OCI-LY1 (cell line): ENCODE measurements at regions not wholly inside any gene's neighbourhood (a gene's known extent, or its start where the extent isn't known, plus 50 kb on each side); places are given as distances from the start of the nearest gene placed in this dataset.

Experiments used
- H2AFZ ChIP-seq: fragments of 200-600 bp; sonication (generic), shearing (Covaris generic); 2 replicates; pipeline ENCODE4 v1.6.0; 2014; ENCODE audit warnings: antibody characterized with exemption, mild to moderate bottlenecking, low read length
- H3F3A ChIP-seq: fragments of 200-600 bp; sonication (generic), shearing (Covaris generic); 2 replicates; pipeline ENCODE4 v1.6.0; 2014; ENCODE audit warnings: mild to moderate bottlenecking, antibody characterized with exemption, low read length, moderate library complexity; ENCODE audit not compliant: insufficient read depth
- H3K27ac ChIP-seq: fragments of 200-600 bp; sonication (generic); 2 replicates; pipeline ENCODE4 v1.5.1; 2014; ENCODE audit warnings: low read length, mixed run types, mild to moderate bottlenecking, low read depth; ENCODE audit not compliant: poor library complexity, severe bottlenecking
- H3K27me3 ChIP-seq: fragments of 200-600 bp; sonication (generic); 2 replicates; pipeline ENCODE4 v1.6.0; 2014; ENCODE audit warnings: antibody characterized with exemption, mild to moderate bottlenecking, low read length, moderate library complexity; ENCODE audit not compliant: insufficient read depth
- H3K36me3 ChIP-seq: fragments of 200-600 bp; sonication (generic); 2 replicates; pipeline ENCODE4 v1.6.1; 2014; ENCODE audit warnings: mild to moderate bottlenecking, antibody characterized with exemption, low read length, moderate library complexity, mixed read lengths; ENCODE audit not compliant: insufficient read depth
- H3K4me1 ChIP-seq: fragments of 200-600 bp; sonication (generic); 2 replicates; pipeline ENCODE4 v1.5.1; 2014; ENCODE audit warnings: mild to moderate bottlenecking, low read length, moderate library complexity; ENCODE audit not compliant: insufficient read depth, severe bottlenecking
- H3K4me2 ChIP-seq: fragments of 200-600 bp; sonication (generic), shearing (Covaris generic); 2 replicates; pipeline ENCODE4 v1.6.1; 2014; ENCODE audit warnings: low read length
- H3K4me3 ChIP-seq: fragments of 200-600 bp; sonication (generic); 2 replicates; pipeline ENCODE4 v1.5.1; 2014; ENCODE audit warnings: low read length, low read depth, mild to moderate bottlenecking, mixed read lengths; ENCODE audit not compliant: poor library complexity, severe bottlenecking
- H3K79me2 ChIP-seq: fragments of 200-600 bp; shearing (Covaris generic); 2 replicates; pipeline ENCODE4 v1.6.1; 2016; ENCODE audit warnings: mixed run types, low read length, mixed read lengths; ENCODE audit not compliant: insufficient read depth
- H3K9ac ChIP-seq: fragments of 200-600 bp; sonication (generic), shearing (Covaris generic); 2 replicates; pipeline ENCODE4 v1.6.1; 2014; ENCODE audit warnings: mild to moderate bottlenecking, low read length, mixed read lengths
- H3K9me2 ChIP-seq: fragments of 200-600 bp; sonication (generic), shearing (Covaris generic); 2 replicates; pipeline ENCODE4 v1.6.1; 2014; ENCODE audit warnings: low read depth, mild to moderate bottlenecking, low read length, mixed read lengths
- H3K9me3 ChIP-seq: fragments of 200-600 bp; shearing (Covaris generic); 2 replicates; pipeline ENCODE4 v1.6.1; 2014; ENCODE audit warnings: low read length, mixed read lengths
- H4K20me1 ChIP-seq: fragments of 200-600 bp; sonication (generic), shearing (Covaris generic); 2 replicates; pipeline ENCODE4 v1.6.0; 2016; ENCODE audit warnings: mild to moderate bottlenecking, low read length; ENCODE audit not compliant: insufficient read depth
- EZH2 ChIP-seq: fragments of 200-600 bp; sonication (generic), shearing (Covaris generic); IDR thresholded peaks from 2 replicates; pipeline ENCODE4 v1.8.0; 2017; ENCODE audit warnings: borderline replicate concordance, mixed run types, mild to moderate bottlenecking, antibody characterized with exemption, low read length, moderate library complexity, mixed read lengths
- TF ChIP-seq, protein P1 (sequence below): fragments of 200-600 bp; sonication (generic), shearing (Covaris generic); IDR thresholded peaks from 2 replicates; pipeline ENCODE4 v1.5.1; 2017; ENCODE audit warnings: mild to moderate bottlenecking, antibody characterized with exemption, low read length, moderate library complexity, mixed read lengths

DNA sequence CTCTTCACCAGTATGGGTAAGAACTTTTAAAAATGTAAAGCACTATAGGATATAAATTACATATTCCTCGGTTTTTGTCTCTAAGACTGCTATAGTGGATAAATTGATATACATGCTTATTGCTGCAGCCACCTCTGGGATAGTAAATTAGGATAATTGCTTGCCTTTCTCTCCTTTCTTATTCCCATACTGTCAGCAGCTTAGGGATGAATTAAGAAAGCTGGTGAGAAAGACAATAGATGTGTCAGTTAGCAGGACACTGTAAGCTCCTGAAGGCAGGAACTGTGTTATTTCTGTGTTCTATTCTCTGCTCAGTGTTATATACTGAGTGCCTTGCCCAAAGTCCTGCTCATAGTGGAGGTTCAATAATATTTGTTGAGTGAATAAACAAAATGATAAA, 828.6 kb upstream of the ACVR2A start:
- no peaks in the 10 kb centered on the region for H3K4me1 ChIP-seq
- H3K27me3 ChIP-seq: no peaks in the 10 kb centered on the region
- H2AFZ ChIP-seq: no peak overlapping the region
- H3K4me2 ChIP-seq: no peak overlapping the region
- H3K79me2 ChIP-seq: no peaks in the 10 kb centered on the region
- no peaks in the 10 kb centered on the region for H3K9me2 ChIP-seq
- no peaks in the 10 kb centered on the region for H3K9me3 ChIP-seq
- no peak for TF ChIP-seq EZH2
- TF ChIP-seq, protein P1, sequence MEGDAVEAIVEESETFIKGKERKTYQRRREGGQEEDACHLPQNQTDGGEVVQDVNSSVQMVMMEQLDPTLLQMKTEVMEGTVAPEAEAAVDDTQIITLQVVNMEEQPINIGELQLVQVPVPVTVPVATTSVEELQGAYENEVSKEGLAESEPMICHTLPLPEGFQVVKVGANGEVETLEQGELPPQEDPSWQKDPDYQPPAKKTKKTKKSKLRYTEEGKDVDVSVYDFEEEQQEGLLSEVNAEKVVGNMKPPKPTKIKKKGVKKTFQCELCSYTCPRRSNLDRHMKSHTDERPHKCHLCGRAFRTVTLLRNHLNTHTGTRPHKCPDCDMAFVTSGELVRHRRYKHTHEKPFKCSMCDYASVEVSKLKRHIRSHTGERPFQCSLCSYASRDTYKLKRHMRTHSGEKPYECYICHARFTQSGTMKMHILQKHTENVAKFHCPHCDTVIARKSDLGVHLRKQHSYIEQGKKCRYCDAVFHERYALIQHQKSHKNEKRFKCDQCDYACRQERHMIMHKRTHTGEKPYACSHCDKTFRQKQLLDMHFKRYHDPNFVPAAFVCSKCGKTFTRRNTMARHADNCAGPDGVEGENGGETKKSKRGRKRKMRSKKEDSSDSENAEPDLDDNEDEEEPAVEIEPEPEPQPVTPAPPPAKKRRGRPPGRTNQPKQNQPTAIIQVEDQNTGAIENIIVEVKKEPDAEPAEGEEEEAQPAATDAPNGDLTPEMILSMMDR: no peak
- H3F3A ChIP-seq: no peaks in the 10 kb centered on the region
- no peak overlapping the region for H3K4me3 ChIP-seq
- H3K36me3 ChIP-seq: no peaks in the 10 kb centered on the region
- no peak overlapping the region for H3K9ac ChIP-seq
- no peak overlapping the region for H3K27ac ChIP-seq
- H4K20me1 ChIP-seq: no peaks in the 10 kb centered on the region

DNA sequence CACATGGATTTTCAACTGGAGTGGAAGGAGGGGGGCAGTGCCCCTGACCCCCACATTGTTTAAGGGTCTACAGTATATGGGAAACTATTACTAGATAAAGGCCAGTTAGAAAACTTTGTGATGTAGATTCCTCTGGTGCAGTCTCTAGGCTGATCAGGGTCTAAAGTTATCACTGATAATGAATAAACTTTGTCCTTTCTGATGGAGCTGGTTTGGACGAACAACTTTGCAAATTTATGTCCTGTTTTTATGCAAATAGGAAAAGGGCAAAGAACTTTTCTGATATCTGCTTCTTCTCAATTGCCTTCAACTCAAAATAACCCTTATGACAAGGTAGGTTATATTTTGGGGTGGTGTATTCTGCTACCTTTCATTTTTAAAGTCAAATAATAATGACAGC, 829.2 kb upstream of the ACVR2A start:
- no peaks in the 10 kb centered on the region for H3F3A ChIP-seq

DNA sequence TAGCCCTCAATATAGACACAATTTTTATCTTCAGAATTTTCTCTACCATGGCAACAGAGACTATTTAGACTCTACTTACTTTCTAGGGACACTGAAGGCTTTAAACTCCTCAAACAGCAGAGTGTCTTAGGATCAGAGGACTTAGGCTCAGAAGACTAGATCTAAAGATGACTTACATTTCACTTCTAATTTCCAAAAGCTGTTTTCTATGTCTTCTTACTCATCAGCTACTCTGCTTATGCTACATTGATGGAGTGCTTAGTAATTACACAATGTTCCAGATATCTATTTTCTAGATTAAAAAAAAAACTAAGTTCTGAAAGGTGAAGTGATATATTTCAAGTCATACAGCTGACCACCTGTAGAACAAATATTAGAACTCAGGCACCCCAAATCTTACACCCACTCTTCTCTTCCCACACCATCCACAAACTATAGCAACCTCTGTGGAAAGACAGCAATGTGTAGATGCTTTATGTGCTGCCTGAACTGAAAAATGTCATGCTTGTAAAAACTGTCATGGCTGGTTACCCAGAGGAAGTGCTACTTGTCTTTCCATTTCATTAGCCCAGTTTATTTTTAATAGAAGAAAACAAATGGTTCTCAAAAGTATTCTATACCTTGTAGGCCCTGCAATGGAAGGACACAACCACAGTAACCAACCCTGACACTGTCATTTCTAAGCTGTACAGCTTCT, 831.0 kb upstream of the ACVR2A start:
- Histone ChIP-seq H4K20me1 (no peaks in the 10 kb centered on the region), H3K9me2 (no peaks in the 10 kb centered on the region), H3K79me2 (no peaks in the 10 kb centered on the region), H3K36me3 (no peaks in the 10 kb centered on the region), H3K27me3 (no peaks in the 10 kb centered on the region), H3K9me3 (no peaks in the 10 kb centered on the region), H2AFZ (no peak overlapping the region), H3K4me2 (no peak overlapping the region), H3F3A (no peaks in the 10 kb centered on the region), H3K27ac (no peak overlapping the region), H3K4me3 (no peak overlapping the region), H3K9ac (no peak overlapping the region), H3K4me1 (no peaks in the 10 kb centered on the region)
- TF ChIP-seq, protein P1: no peak
- TF ChIP-seq EZH2: no peak

More for the DNA sequence above, 829.2 kb upstream of the ACVR2A start:
- H3K36me3 ChIP-seq: no peaks in the 10 kb centered on the region
- no peak for TF ChIP-seq EZH2
- TF ChIP-seq, protein P1: no peak
- no peaks in the 10 kb centered on the region for H3K79me2 ChIP-seq
- H3K9ac ChIP-seq: no peak overlapping the region
- H3K4me1 ChIP-seq: no peaks in the 10 kb centered on the region
- H4K20me1 ChIP-seq: no peaks in the 10 kb centered on the region
- no peak overlapping the region for H3K4me3 ChIP-seq
- no peak overlapping the region for H2AFZ ChIP-seq
- no peaks in the 10 kb centered on the region for H3K9me3 ChIP-seq
- no peak overlapping the region for H3K27ac ChIP-seq
- H3K4me2 ChIP-seq: no peak overlapping the region
- no peaks in the 10 kb centered on the region for H3K9me2 ChIP-seq
- H3K27me3 ChIP-seq: no peaks in the 10 kb centered on the region
